ENCODE measurements at regions not wholly inside any gene's neighbourhood (a gene's known extent, or its start where the extent isn't known, plus 50 kb on each side); places are given as distances from the start of the nearest gene placed in this dataset.

- TF ChIP-seq, protein P1, sequence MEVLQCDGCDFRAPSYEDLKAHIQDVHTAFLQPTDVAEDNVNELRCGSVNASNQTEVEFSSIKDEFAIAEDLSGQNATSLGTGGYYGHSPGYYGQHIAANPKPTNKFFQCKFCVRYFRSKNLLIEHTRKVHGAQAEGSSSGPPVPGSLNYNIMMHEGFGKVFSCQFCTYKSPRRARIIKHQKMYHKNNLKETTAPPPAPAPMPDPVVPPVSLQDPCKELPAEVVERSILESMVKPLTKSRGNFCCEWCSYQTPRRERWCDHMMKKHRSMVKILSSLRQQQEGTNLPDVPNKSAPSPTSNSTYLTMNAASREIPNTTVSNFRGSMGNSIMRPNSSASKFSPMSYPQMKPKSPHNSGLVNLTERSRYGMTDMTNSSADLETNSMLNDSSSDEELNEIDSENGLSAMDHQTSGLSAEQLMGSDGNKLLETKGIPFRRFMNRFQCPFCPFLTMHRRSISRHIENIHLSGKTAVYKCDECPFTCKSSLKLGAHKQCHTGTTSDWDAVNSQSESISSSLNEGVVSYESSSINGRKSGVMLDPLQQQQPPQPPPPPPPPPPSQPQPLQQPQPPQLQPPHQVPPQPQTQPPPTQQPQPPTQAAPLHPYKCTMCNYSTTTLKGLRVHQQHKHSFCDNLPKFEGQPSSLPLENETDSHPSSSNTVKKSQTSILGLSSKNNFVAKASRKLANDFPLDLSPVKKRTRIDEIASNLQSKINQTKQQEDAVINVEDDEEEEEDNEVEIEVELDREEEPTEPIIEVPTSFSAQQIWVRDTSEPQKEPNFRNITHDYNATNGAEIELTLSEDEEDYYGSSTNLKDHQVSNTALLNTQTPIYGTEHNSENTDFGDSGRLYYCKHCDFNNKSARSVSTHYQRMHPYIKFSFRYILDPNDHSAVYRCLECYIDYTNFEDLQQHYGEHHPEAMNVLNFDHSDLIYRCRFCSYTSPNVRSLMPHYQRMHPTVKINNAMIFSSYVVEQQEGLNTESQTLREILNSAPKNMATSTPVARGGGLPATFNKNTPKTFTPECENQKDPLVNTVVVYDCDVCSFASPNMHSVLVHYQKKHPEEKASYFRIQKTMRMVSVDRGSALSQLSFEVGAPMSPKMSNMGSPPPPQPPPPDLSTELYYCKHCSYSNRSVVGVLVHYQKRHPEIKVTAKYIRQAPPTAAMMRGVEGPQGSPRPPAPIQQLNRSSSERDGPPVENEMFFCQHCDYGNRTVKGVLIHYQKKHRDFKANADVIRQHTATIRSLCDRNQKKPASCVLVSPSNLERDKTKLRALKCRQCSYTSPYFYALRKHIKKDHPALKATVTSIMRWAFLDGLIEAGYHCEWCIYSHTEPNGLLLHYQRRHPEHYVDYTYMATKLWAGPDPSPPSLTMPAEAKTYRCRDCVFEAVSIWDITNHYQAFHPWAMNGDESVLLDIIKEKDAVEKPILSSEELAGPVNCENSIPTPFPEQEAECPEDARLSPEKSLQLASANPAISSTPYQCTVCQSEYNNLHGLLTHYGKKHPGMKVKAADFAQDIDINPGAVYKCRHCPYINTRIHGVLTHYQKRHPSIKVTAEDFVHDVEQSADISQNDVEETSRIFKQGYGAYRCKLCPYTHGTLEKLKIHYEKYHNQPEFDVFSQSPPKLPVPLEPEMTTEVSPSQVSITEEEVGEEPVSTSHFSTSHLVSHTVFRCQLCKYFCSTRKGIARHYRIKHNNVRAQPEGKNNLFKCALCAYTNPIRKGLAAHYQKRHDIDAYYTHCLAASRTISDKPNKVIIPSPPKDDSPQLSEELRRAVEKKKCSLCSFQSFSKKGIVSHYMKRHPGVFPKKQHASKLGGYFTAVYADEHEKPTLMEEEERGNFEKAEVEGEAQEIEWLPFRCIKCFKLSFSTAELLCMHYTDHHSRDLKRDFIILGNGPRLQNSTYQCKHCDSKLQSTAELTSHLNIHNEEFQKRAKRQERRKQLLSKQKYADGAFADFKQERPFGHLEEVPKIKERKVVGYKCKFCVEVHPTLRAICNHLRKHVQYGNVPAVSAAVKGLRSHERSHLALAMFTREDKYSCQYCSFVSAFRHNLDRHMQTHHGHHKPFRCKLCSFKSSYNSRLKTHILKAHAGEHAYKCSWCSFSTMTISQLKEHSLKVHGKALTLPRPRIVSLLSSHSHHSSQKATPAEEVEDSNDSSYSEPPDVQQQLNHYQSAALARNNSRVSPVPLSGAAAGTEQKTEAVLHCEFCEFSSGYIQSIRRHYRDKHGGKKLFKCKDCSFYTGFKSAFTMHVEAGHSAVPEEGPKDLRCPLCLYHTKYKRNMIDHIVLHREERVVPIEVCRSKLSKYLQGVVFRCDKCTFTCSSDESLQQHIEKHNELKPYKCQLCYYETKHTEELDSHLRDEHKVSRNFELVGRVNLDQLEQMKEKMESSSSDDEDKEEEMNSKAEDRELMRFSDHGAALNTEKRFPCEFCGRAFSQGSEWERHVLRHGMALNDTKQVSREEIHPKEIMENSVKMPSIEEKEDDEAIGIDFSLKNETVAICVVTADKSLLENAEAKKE (CRISPR knock-in tag; IDR thresholded peaks at IDR 0.05): peak; percentile 85
- TF ChIP-seq EZH2 (IDR thresholded peaks at IDR 0.05; ENCODE audit: low read depth, unreplicated experiment) (no peak), POLR2AphosphoS5 (IDR thresholded peaks at IDR 0.05; ENCODE audit: low read depth) (no peak), EZH2phosphoT487 (IDR thresholded peaks at IDR 0.05; ENCODE audit: unreplicated experiment) (no peak)
These were observed 896.5 kb downstream of the PDHA2 start (continued) for GRCh38 chr4:96736352-96736889.

DNA sequence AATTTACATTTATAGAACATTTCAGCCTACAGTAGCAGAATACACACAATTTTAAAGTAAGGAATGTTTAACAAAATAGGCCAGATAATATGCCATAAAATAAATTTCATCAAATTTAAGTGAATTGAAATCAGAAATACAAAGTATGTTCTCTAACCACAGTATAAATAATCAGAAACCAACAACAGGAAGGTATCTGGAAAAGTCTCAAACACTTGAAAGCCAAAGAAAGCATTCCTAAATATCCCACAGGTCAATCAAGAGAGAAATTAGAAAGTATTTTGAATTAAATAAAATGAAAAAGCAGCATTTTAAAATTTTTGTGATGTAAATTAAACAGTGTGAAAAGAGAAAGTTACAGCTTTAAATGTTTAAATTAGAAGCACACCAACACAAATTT is 899.2 kb downstream of the PDHA2 start:
- no peaks in the 10 kb centered on the region for H3K79me2 ChIP-seq (replicated peaks; ENCODE audit: insufficient read depth)
- no peaks in the 10 kb centered on the region for H3K27me3 ChIP-seq (ENCODE audit: insufficient read depth)
- peaks cover 56% of the 10 kb centered on the region for H3K9me3 Mint-ChIP-seq
- peaks cover 5% of the 10 kb centered on the region for H3K9me2 ChIP-seq (ENCODE audit: insufficient read depth)
- H3K36me3 Mint-ChIP-seq (ENCODE audit: low read depth): peaks cover 70% of the 10 kb centered on the region
- ATAC-seq: no peak
- H3F3A ChIP-seq (replicated peaks; ENCODE audit: low read depth): no peaks in the 10 kb centered on the region
- H3K4me1 Mint-ChIP-seq: peaks cover 11% of the 10 kb centered on the region; the same call in 2 of the 3 replicates
- peaks cover 8% of the 10 kb centered on the region for H3K27me3 Mint-ChIP-seq (ENCODE audit: insufficient read depth, low read depth, poor library complexity)
- H4K20me1 ChIP-seq (replicated peaks; ENCODE audit: insufficient read depth): no peaks in the 10 kb centered on the region
- peak overlapping the region; percentile 36; the same call in 1 of the 2 replicates for H3K27ac Mint-ChIP-seq
- H2AFZ ChIP-seq: no peak overlapping the region
- no peak for DNase-seq (ENCODE audit: low spot score)
- no peak overlapping the region for H3K4me3 ChIP-seq
- peaks cover 18% of the 10 kb centered on the region for H3K4me1 ChIP-seq (ENCODE audit: insufficient read depth)
- H3K27ac ChIP-seq (ENCODE audit: low read depth): peak overlapping the region; percentile 51; the same call in 1 of the 2 replicates
- no peak overlapping the region for H3K4me3 Mint-ChIP-seq
- H3K36me3 ChIP-seq (ENCODE audit: insufficient read depth): peaks cover 16% of the 10 kb centered on the region; the same call in 1 of the 2 replicates
- 0 out of 2 replicates have a peak overlapping the region, but pooled peaks have one; percentile 4 for H3K4me2 ChIP-seq
- no peak for TF ChIP-seq EZH2 (IDR thresholded peaks at IDR 0.05; ENCODE audit: low read depth, unreplicated experiment)
- TF ChIP-seq, protein P1 (CRISPR knock-in tag; IDR thresholded peaks at IDR 0.05): no peak
- TF ChIP-seq ZNF114 (CRISPR knock-in tag; IDR thresholded peaks at IDR 0.05): no peak
- TF ChIP-seq EZH2phosphoT487 (IDR thresholded peaks at IDR 0.05; ENCODE audit: unreplicated experiment): no peak
- no peak for TF ChIP-seq STAT1 (IDR thresholded peaks at IDR 0.05; ENCODE audit: unreplicated experiment)

Data from GM23338 (cell line).